Adrenal gland (tissue), 5 donors: ENCODE measurements at regions not wholly inside any gene's neighbourhood (a gene's known extent, or its start where the extent isn't known, plus 50 kb on each side); places are given as distances from the start of the nearest gene placed in this dataset.

Experiments used
- CTCF ChIP-seq, 6 experiments: fragments of 450-650 bp in 4 of 6; fragments of 200-600 bp in 2 of 6; sonication (generic) in 1 of 6; IDR thresholded peaks; 1 replicate in 5 of 6; 2 replicates in 1 of 6; pipeline versions ENCODE4 v1.5.1 to v1.8.0; 2016 to 2021; ENCODE audit warnings: antibody characterized with exemption in 6 of 6, mild to moderate bottlenecking in 2 of 6, moderate library complexity in 1 of 6
- POLR2A ChIP-seq, 2 donors: fragments of 450-650 bp; IDR thresholded peaks; one replicate each; pipeline ENCODE4 v1.6.1; 2017; ENCODE audit warnings: antibody characterized with exemption in 2 of 2, mild to moderate bottlenecking in 2 of 2, moderate library complexity in 1 of 2
- donor health status: DM: no; HTN: no; CAD: no.

GRCh38 chr3:31157893-31158620 is 263.6 kb upstream of the GADL1 start:
- TF ChIP-seq CTCF (IDR thresholded peaks at IDR 0.05) (no peak), POLR2A (IDR thresholded peaks at IDR 0.05) (no peak)
